ENCODE measurements at regions not wholly inside any gene's neighbourhood (a gene's known extent, or its start where the extent isn't known, plus 50 kb on each side); places are given as distances from the start of the nearest gene placed in this dataset.

- Histone ChIP-seq H2BK20ac (ENCODE audit: low read depth, low read length) (peak overlapping the region; percentile 61), H2AK9ac (replicated peaks; ENCODE audit: low read depth, low read length, poor library complexity) (no peak overlapping the region), H2AFZ (replicated peaks; ENCODE audit: low read length, poor library complexity) (no peak overlapping the region), H3K27ac (ENCODE audit: insufficient read depth, low read length) (no peak overlapping the region), H2BK120ac (ENCODE audit: low read depth, low read length) (peak overlapping the region; percentile 60), H3K4me3 (ENCODE audit: insufficient read depth, low read depth, low read length) (no peak overlapping the region), H2BK5ac (ENCODE audit: low read depth, low read length, poor library complexity, severe bottlenecking) (peak overlapping the region; percentile 7), H3K9me1 (ENCODE audit: insufficient read depth, low read length) (0 out of 2 replicates have a peak, but pooled peaks cover 3% of the 10 kb centered on the region), H3K4me1 (ENCODE audit: control insufficient read depth, insufficient read depth, low read length) (peaks cover 8% of the 10 kb centered on the region), H2AK5ac (ENCODE audit: low read depth, low read length) (peak overlapping the region; percentile 23; the same call in 1 of the 2 replicates), H3K27me3 (ENCODE audit: control insufficient read depth, insufficient read depth, low read length) (no peaks in the 10 kb centered on the region), H4K91ac (ENCODE audit: insufficient read depth, low read depth, low read length) (peak overlapping the region; percentile 57; the same call in 1 of the 2 replicates), H3K9me3 (ENCODE audit: control insufficient read depth, insufficient read depth, low read length) (peaks cover 2% of the 10 kb centered on the region), H3K79me1 (ENCODE audit: low read depth in 1 of 2, low read length in 2 of 2) (no peaks in the 10 kb centered on the region), H3K9ac (ENCODE audit: low read depth, low read length) (no peak overlapping the region; the same call in 1 of the 2 replicates), H2BK15ac (ENCODE audit: low read depth, low read length) (peak overlapping the region; percentile 26; the same call in 2 of the 3 replicates), H3K18ac (ENCODE audit: low read depth, low read length) (peak overlapping the region; percentile 0; the same call in 1 of the 2 replicates), H3K56ac (ENCODE audit: extremely low read depth, insufficient read depth, low read length) (no peak overlapping the region), H4K5ac (ENCODE audit: low read depth, low read length) (no peak overlapping the region), H4K20me1 (ENCODE audit: insufficient read depth, low read length) (no peaks in the 10 kb centered on the region), H3K23ac (ENCODE audit: low read depth, low read length) (peak overlapping the region; percentile 7; the same call in 1 of the 2 replicates), H3K4ac (ENCODE audit: low read depth, low read length) (peak overlapping the region; percentile 32), H3K4me2 (ENCODE audit: low read depth, low read length) (no peak overlapping the region), H3K14ac (replicated peaks; ENCODE audit: low read depth, low read length) (peak overlapping the region; percentile 56; the same call in 1 of the 2 replicates), H4K8ac (ENCODE audit: low read depth in 2 of 2, low read length in 2 of 2) (peak overlapping the region in 1 of 2 experiments; percentile 23; a peak in 1 of 4 replicates), H3K36me3 (ENCODE audit: control insufficient read depth, insufficient read depth, low read length) (no peaks in the 10 kb centered on the region)
- TF ChIP-seq NFE2L2 (IDR thresholded peaks at IDR 0.05; ENCODE audit: low read depth, low read length) (peak; percentile 35; the same call in 1 of the 2 replicates), BHLHE40 (IDR thresholded peaks at IDR 0.05; ENCODE audit: low read depth, low read length) (no peak)
- DNase-seq (no peak), ATAC-seq (ENCODE audit: low read depth) (no peak)
- intact Hi-C loops (cut with micrococcal nuclease) (loop anchor here (10.0 kb wide), 2 partner anchors 279 to 481 kb away; no protein-coding TSS in a partner anchor), in situ Hi-C loops (cut with MboI; ENCODE audit: low sequenced_read_pairs) (no loop called here), dilution Hi-C loops (cut with HindIII; ENCODE audit: low sequenced_read_pairs, unreplicated experiment) (no loop called here)
- ChIA-PET POLR2A (ENCODE audit: unreplicated experiment) (no interaction called here), CTCF (interaction anchor here (0.6 kb wide), 1 partner anchor 89 kb away, joined by 8 read pairs; no protein-coding TSS in a partner anchor)
- BruUV-seq (replicated peaks): no TSS peak
- 100% methylated on average over 1 of the region's 3 CpGs; no CpG with 5 or more reads in 1 of the 2 experiments for WGBS, 2 experiments (ENCODE audit: extremely low coverage in 2 of 2, insufficient read length in 1 of 2)
Measured at GRCh38 chr1:232143315-232143886, 486.5 kb downstream of the SIPA1L2 start.

Measured in IMR-90 (cell line).